WTC11 (cell line): ENCODE measurements at regions not wholly inside any gene's neighbourhood (a gene's known extent, or its start where the extent isn't known, plus 50 kb on each side); places are given as distances from the start of the nearest gene placed in this dataset.

Experiments used
- ATAC-seq: fragments of 200-7000 bp; cut with Tn5 transposase; 2 replicates; pipeline ENCODE4 v1.10.0; 2021; ENCODE audit warnings: mild to moderate bottlenecking, moderate library complexity
- CTCF ChIA-PET: fragments of 300-600 bp; sonication (Branson Sonifier 250); formaldehyde crosslinking; loops from one replicate; lab custom pipeline; 2021; ENCODE audit warnings: antibody characterized with exemption; lab: Charles Lee
- POLR2A ChIA-PET: fragments of 350-600 bp; sonication (Branson Sonifier 250); formaldehyde crosslinking; loops from one replicate; lab custom pipeline; 2021; ENCODE audit warnings: antibody characterized with exemption; lab: Charles Lee
- DNase-seq: peaks from one replicate; pipeline ENCODE4 v3.0.0; 2021; ENCODE audit warnings: low spot score
- H3K27ac Mint-ChIP-seq: 2 replicates; pipeline ENCODE4 v1.8.0; 2021; ENCODE audit warnings: mixed read lengths
- H3K27me3 Mint-ChIP-seq: 2 replicates; pipeline ENCODE4 v1.8.0; 2021; ENCODE audit warnings: low read depth, mild to moderate bottlenecking, moderate library complexity, mixed read lengths
- H3K36me3 Mint-ChIP-seq: 2 replicates; pipeline ENCODE4 v1.8.0; 2021; ENCODE audit warnings: mixed read lengths
- H3K4me1 Mint-ChIP-seq: 2 replicates; pipeline ENCODE4 v1.8.0; 2022; ENCODE audit warnings: mixed read lengths
- H3K4me3 Mint-ChIP-seq: 2 replicates; pipeline ENCODE4 v1.8.0; 2021; ENCODE audit warnings: mild to moderate bottlenecking, moderate library complexity, mixed read lengths
- H3K9me3 Mint-ChIP-seq: 2 replicates; pipeline ENCODE4 v1.8.0; 2021; ENCODE audit warnings: mixed read lengths
- FOXJ3 ChIP-seq: sonication (generic); formaldehyde crosslinking; IDR thresholded peaks from 2 replicates; pipeline ENCODE4 v1.9.0; 2021; ENCODE audit warnings: missing genetic modification reagents, mild to moderate bottlenecking, borderline replicate concordance
- FOXK1 ChIP-seq: sonication (generic); formaldehyde crosslinking; IDR thresholded peaks from 2 replicates; pipeline ENCODE4 v1.8.0; 2022; ENCODE audit warnings: mild to moderate bottlenecking, moderate library complexity, missing genetic modification reagents
- HMGA2 ChIP-seq: fragments of 250-450 bp; sonication (Bioruptor Pico); IDR thresholded peaks from 2 replicates; pipeline ENCODE4 v1.4.0; 2021; ENCODE audit warnings: mild to moderate bottlenecking, moderate library complexity
- MXD4 ChIP-seq: fragments of 250-450 bp; sonication (Bioruptor Pico); IDR thresholded peaks from 2 replicates; pipeline ENCODE4 v1.8.0; 2021; ENCODE audit warnings: mild to moderate bottlenecking, moderate library complexity, borderline replicate concordance
- MYBL2 ChIP-seq: sonication (generic); formaldehyde crosslinking; IDR thresholded peaks from 2 replicates; pipeline ENCODE4 v1.8.1; 2023; ENCODE audit warnings: mild to moderate bottlenecking, moderate library complexity, missing genetic modification reagents
- OVOL2 ChIP-seq: fragments of 250-450 bp; sonication (Bioruptor Pico); IDR thresholded peaks from 2 replicates; pipeline ENCODE4 v1.9.0; 2021; ENCODE audit warnings: mild to moderate bottlenecking, borderline replicate concordance
- TCF7 ChIP-seq: sonication (generic); formaldehyde crosslinking; IDR thresholded peaks from 2 replicates; pipeline ENCODE4 v1.8.0; 2022; ENCODE audit warnings: mild to moderate bottlenecking, low read depth, missing genetic modification reagents, moderate library complexity
- TP53 ChIP-seq: sonication (generic); formaldehyde crosslinking; IDR thresholded peaks from 2 replicates; pipeline ENCODE4 v1.8.1; 2023; ENCODE audit warnings: mild to moderate bottlenecking, missing genetic modification reagents
- ZNF121 ChIP-seq: sonication (generic); formaldehyde crosslinking; IDR thresholded peaks from 2 replicates; pipeline ENCODE4 v1.8.0; 2023; ENCODE audit warnings: missing genetic modification reagents
- ZNF138 ChIP-seq: sonication (generic); formaldehyde crosslinking; conservative IDR thresholded peaks from 2 replicates; pipeline ENCODE4 v1.8.1; 2022; ENCODE audit warnings: mild to moderate bottlenecking, moderate library complexity, missing genetic modification reagents
- ZNF416 ChIP-seq: fragments of 250-450 bp; sonication (Bioruptor Pico); IDR thresholded peaks from 2 replicates; pipeline ENCODE4 v1.9.0; 2021; ENCODE audit warnings: mild to moderate bottlenecking, inconsistent platforms
- ZNF423 ChIP-seq: fragments of 250-450 bp; sonication (Bioruptor Pico); IDR thresholded peaks from 2 replicates; pipeline ENCODE4 v2.1.2; 2022; ENCODE audit warnings: mild to moderate bottlenecking, moderate library complexity
- TF ChIP-seq, protein P1 (sequence below): sonication (generic); formaldehyde crosslinking; conservative IDR thresholded peaks from 2 replicates; pipeline ENCODE4 v1.8.1; 2023; ENCODE audit warnings: mild to moderate bottlenecking, low read depth, missing genetic modification reagents, moderate library complexity
- TF ChIP-seq, protein P2 (sequence below): sonication (generic); formaldehyde crosslinking; IDR thresholded peaks from 2 replicates; pipeline ENCODE4 v1.8.1; 2023; ENCODE audit warnings: mild to moderate bottlenecking, moderate library complexity, missing genetic modification reagents
- TF ChIP-seq, protein P3 (sequence below): sonication (generic); formaldehyde crosslinking; IDR thresholded peaks from 2 replicates; pipeline ENCODE4 v1.8.0; 2022; ENCODE audit warnings: mild to moderate bottlenecking, missing genetic modification reagents
- TF ChIP-seq, protein P4 (sequence below): sonication (generic); formaldehyde crosslinking; IDR thresholded peaks from 2 replicates; pipeline ENCODE4 v1.8.1; 2023; ENCODE audit warnings: mild to moderate bottlenecking, missing genetic modification reagents, moderate library complexity
- TF ChIP-seq, protein P5 (sequence below): sonication (generic); formaldehyde crosslinking; IDR thresholded peaks from 2 replicates; pipeline ENCODE4 v1.8.1; 2022; ENCODE audit warnings: mild to moderate bottlenecking, moderate library complexity, missing genetic modification reagents
- TF ChIP-seq, protein P6 (sequence below): fragments of 250-450 bp; sonication (Bioruptor Pico); IDR thresholded peaks from 2 replicates; pipeline ENCODE4 v1.8.0; 2021; ENCODE audit warnings: mild to moderate bottlenecking

DNA sequence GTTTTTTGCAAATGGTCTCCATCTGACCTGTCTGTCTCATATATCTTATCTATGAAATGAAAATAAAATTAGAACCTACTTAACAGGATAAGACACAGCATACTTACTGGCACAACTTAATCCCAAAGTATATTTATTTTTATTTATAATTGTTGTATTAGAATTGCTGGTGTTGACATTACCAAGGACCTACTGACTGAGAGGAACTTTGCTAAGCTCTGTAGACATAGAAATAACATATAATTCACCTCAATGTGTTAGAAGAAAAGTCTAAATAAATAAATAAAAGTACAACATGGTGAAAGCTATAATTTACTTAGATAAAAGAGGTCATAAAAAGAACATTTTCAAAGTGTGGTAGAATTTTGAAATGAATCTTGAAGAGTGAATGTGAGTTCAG lies 1650.5 kb upstream of the NUDT12 start:
- Mint-ChIP-seq H3K27me3 (no peaks in the 10 kb centered on the region), H3K36me3 (no peaks in the 10 kb centered on the region), H3K4me3 (no peak overlapping the region), H3K4me1 (peaks cover 10% of the 10 kb centered on the region), H3K27ac (no peak overlapping the region), H3K9me3 (no peaks in the 10 kb centered on the region)
- no peak for DNase-seq
- TF ChIP-seq, protein P1, sequence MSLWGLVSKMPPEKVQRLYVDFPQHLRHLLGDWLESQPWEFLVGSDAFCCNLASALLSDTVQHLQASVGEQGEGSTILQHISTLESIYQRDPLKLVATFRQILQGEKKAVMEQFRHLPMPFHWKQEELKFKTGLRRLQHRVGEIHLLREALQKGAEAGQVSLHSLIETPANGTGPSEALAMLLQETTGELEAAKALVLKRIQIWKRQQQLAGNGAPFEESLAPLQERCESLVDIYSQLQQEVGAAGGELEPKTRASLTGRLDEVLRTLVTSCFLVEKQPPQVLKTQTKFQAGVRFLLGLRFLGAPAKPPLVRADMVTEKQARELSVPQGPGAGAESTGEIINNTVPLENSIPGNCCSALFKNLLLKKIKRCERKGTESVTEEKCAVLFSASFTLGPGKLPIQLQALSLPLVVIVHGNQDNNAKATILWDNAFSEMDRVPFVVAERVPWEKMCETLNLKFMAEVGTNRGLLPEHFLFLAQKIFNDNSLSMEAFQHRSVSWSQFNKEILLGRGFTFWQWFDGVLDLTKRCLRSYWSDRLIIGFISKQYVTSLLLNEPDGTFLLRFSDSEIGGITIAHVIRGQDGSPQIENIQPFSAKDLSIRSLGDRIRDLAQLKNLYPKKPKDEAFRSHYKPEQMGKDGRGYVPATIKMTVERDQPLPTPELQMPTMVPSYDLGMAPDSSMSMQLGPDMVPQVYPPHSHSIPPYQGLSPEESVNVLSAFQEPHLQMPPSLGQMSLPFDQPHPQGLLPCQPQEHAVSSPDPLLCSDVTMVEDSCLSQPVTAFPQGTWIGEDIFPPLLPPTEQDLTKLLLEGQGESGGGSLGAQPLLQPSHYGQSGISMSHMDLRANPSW (CRISPR knock-in tag), result no peak
- TF ChIP-seq MXD4 (CRISPR knock-in tag) (no peak), OVOL2 (CRISPR knock-in tag) (no peak), ZNF423 (CRISPR knock-in tag) (no peak), HMGA2 (CRISPR knock-in tag) (no peak)
- TF ChIP-seq, protein P2, sequence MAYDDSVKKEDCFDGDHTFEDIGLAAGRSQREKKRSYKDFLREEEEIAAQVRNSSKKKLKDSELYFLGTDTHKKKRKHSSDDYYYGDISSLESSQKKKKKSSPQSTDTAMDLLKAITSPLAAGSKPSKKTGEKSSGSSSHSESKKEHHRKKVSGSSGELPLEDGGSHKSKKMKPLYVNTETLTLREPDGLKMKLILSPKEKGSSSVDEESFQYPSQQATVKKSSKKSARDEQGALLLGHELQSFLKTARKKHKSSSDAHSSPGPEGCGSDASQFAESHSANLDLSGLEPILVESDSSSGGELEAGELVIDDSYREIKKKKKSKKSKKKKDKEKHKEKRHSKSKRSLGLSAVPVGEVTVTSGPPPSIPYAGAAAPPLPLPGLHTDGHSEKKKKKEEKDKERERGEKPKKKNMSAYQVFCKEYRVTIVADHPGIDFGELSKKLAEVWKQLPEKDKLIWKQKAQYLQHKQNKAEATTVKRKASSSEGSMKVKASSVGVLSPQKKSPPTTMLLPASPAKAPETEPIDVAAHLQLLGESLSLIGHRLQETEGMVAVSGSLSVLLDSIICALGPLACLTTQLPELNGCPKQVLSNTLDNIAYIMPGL (CRISPR knock-in tag), result no peak
- ChIA-PET CTCF (no interaction called here), POLR2A (no interaction called here)
- ATAC-seq, result no peak

DNA sequence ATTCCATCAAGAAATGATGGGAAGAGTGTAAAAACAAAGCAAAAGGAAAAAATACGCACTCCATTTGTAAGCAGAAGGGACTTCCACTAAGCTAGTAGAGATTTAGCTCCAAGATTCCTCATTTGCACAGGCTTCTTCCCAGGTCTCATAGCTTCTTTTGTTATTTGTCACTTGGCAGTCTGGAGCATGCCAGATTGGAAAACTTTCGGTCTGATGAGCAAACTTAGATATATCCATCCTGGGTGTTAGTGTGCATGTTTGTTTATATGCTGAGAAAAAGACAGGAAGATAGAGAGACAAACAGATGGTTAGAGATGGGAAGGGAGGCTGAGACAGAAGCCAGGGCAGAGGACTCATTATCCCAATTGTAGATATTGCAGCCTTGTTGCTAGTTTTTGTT lies 1644.5 kb upstream of the NUDT12 start:
- no peak for ATAC-seq
- no peaks in the 10 kb centered on the region for H3K36me3 Mint-ChIP-seq
- no peaks in the 10 kb centered on the region for H3K4me1 Mint-ChIP-seq
- no peak for TF ChIP-seq FOXJ3 (CRISPR knock-in tag)
- no peak for TF ChIP-seq ZNF416 (CRISPR knock-in tag)
- TF ChIP-seq, protein P3, sequence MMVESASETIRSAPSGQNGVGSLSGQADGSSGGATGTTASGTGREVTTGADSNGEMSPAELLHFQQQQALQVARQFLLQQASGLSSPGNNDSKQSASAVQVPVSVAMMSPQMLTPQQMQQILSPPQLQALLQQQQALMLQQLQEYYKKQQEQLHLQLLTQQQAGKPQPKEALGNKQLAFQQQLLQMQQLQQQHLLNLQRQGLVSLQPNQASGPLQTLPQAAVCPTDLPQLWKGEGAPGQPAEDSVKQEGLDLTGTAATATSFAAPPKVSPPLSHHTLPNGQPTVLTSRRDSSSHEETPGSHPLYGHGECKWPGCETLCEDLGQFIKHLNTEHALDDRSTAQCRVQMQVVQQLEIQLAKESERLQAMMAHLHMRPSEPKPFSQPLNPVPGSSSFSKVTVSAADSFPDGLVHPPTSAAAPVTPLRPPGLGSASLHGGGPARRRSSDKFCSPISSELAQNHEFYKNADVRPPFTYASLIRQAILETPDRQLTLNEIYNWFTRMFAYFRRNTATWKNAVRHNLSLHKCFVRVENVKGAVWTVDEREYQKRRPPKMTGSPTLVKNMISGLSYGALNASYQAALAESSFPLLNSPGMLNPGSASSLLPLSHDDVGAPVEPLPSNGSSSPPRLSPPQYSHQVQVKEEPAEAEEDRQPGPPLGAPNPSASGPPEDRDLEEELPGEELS (CRISPR knock-in tag), result no peak
- TF ChIP-seq, protein P4, sequence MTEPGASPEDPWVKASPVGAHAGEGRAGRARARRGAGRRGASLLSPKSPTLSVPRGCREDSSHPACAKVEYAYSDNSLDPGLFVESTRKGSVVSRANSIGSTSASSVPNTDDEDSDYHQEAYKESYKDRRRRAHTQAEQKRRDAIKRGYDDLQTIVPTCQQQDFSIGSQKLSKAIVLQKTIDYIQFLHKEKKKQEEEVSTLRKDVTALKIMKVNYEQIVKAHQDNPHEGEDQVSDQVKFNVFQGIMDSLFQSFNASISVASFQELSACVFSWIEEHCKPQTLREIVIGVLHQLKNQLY (CRISPR knock-in tag), result no peak
- ChIA-PET CTCF (no interaction called here), POLR2A (no interaction called here)
- H3K4me3 Mint-ChIP-seq, result no peak overlapping the region
- H3K27ac Mint-ChIP-seq, result no peak overlapping the region
- no peak for DNase-seq
- peaks cover 5% of the 10 kb centered on the region for H3K9me3 Mint-ChIP-seq
- H3K27me3 Mint-ChIP-seq, result no peaks in the 10 kb centered on the region; the same call in 1 of the 2 replicates

DNA sequence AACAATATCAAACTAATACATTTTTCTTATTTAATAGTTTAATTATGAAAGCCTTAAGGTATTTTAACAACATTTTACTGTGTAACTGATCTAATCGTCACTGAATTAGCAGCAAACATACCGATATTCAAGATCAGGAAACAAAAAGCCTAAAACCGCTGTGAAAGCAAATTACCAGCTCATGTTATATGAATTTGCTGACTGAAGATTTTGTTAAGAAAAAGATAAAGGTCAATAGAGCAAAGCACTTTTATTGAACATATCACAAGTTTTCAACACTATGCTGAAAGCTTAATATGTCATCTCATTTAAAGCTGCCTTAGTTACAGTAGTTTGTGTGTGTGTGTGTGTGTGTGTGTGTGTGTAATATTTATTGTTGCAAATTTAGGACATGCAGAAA lies 1634.9 kb upstream of the NUDT12 start:
- no peak overlapping the region for H3K27ac Mint-ChIP-seq
- H3K27me3 Mint-ChIP-seq, result no peaks in the 10 kb centered on the region
- H3K4me3 Mint-ChIP-seq, result no peak overlapping the region
- no peak for DNase-seq
- no peaks in the 10 kb centered on the region for H3K4me1 Mint-ChIP-seq
- ATAC-seq, result no peak
- no peaks in the 10 kb centered on the region for H3K36me3 Mint-ChIP-seq
- H3K9me3 Mint-ChIP-seq, result peaks cover 5% of the 10 kb centered on the region
- ChIA-PET CTCF (no interaction called here), POLR2A (no interaction called here)
- TF ChIP-seq ZNF138 (CRISPR knock-in tag) (no peak), FOXK1 (CRISPR knock-in tag) (no peak), ZNF121 (CRISPR knock-in tag) (no peak), TCF7 (CRISPR knock-in tag) (no peak), TP53 (CRISPR knock-in tag) (no peak), FOXJ3 (CRISPR knock-in tag) (no peak), MYBL2 (CRISPR knock-in tag) (no peak)
- TF ChIP-seq, protein P5, sequence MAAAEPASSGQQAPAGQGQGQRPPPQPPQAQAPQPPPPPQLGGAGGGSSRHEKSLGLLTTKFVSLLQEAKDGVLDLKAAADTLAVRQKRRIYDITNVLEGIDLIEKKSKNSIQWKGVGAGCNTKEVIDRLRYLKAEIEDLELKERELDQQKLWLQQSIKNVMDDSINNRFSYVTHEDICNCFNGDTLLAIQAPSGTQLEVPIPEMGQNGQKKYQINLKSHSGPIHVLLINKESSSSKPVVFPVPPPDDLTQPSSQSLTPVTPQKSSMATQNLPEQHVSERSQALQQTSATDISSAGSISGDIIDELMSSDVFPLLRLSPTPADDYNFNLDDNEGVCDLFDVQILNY, result no peak
- TF ChIP-seq, protein P6, sequence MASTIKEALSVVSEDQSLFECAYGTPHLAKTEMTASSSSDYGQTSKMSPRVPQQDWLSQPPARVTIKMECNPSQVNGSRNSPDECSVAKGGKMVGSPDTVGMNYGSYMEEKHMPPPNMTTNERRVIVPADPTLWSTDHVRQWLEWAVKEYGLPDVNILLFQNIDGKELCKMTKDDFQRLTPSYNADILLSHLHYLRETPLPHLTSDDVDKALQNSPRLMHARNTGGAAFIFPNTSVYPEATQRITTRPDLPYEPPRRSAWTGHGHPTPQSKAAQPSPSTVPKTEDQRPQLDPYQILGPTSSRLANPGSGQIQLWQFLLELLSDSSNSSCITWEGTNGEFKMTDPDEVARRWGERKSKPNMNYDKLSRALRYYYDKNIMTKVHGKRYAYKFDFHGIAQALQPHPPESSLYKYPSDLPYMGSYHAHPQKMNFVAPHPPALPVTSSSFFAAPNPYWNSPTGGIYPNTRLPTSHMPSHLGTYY, result no peak
- TF ChIP-seq, protein P2 (CRISPR knock-in tag), result no peak
- TF ChIP-seq, protein P1 (CRISPR knock-in tag), result no peak
